GM12878 (cell line): ENCODE measurements at regions not wholly inside any gene's neighbourhood (a gene's known extent, or its start where the extent isn't known, plus 50 kb on each side); places are given as distances from the start of the nearest gene placed in this dataset.

Source experiments
- ATAC-seq: fragments of 200-7000 bp; cut with Tn5 transposase; 3 replicates; pipeline ENCODE4 v1.9.1; 2020; ENCODE audit warnings: mild to moderate bottlenecking, moderate library complexity
- BruUV-seq: library from RNA; stranded (reverse); fragments of 400-500 nt; replicated peaks from 2 replicates; lab custom pipeline; 2021; lab: Mats Ljungman, UMichigan
- CTCF ChIA-PET: fragments of 300-600 bp; sonication (Branson Sonifier 250); formaldehyde crosslinking; extraction: SDS; loops from one replicate; lab custom pipeline; 2021; ENCODE audit warnings: inconsistent platforms; lab: Yijun Ruan, JAX
- POLR2A ChIA-PET: fragments of 350-600 bp; formaldehyde crosslinking; extraction: SDS; loops from one replicate; lab custom pipeline; 2021; ENCODE audit warnings: inconsistent platforms; lab: Charles Lee
- RAD21 ChIA-PET: fragments of 300-600 bp; sonication (Branson Sonifier 250); formaldehyde crosslinking; loops from one replicate; lab custom pipeline; 2023; ENCODE audit warnings: antibody characterized with exemption; ENCODE audit not compliant: unreplicated experiment; lab: Charles Lee
- SMC1A ChIA-PET: fragments of 300-600 bp; sonication (Branson Sonifier 250); formaldehyde crosslinking; loops from one replicate; lab custom pipeline; 2023; ENCODE audit not compliant: unreplicated experiment, uncharacterized antibody; lab: Charles Lee
- DNase-seq: peaks from one replicate; pipeline ENCODE4 v3.0.0-alpha.2; 2011; ENCODE audit warnings: low read depth, low spot score
- FAIRE-seq: peaks from 3 replicates; lab custom pipeline; 2011; peaks lifted over from hg19 to GRCh38; lab: Jason Lieb, UNC
- H2AFZ ChIP-seq: 2 replicates; pipeline ENCODE4 v1.6.0; 2011; ENCODE audit warnings: low read depth, low read length, control low read depth; ENCODE audit not compliant: control insufficient read depth
- H3K27ac ChIP-seq: 2 replicates; pipeline ENCODE4 v1.5.1; 2011; ENCODE audit warnings: control low read depth; ENCODE audit not compliant: control insufficient read depth, insufficient read depth
- H3K27me3 ChIP-seq, 2 experiments: replicated peaks in 1 of 2; 2 replicates each; pipeline versions ENCODE4 v1.6.0 to v1.6.1; 2011; ENCODE audit warnings: low read length in 1 of 2; ENCODE audit not compliant: control insufficient read depth in 2 of 2, insufficient read depth in 2 of 2
- H3K36me3 ChIP-seq, 2 experiments: 2 replicates each; pipeline ENCODE4 v1.5.1; 2011; ENCODE audit warnings: low read length in 1 of 2; ENCODE audit not compliant: control insufficient read depth in 2 of 2, insufficient read depth in 2 of 2
- H3K4me1 ChIP-seq: 2 replicates; pipeline ENCODE4 v1.6.1; 2011; ENCODE audit warnings: mild to moderate bottlenecking, low read length, moderate library complexity, mixed read lengths; ENCODE audit not compliant: control insufficient read depth, insufficient read depth
- H3K4me2 ChIP-seq: 2 replicates; pipeline ENCODE4 v1.6.0; 2011; ENCODE audit warnings: control low read depth; ENCODE audit not compliant: control insufficient read depth, insufficient read depth
- H3K4me3 ChIP-seq: fragments of 200-600 bp; sonication (generic); 2 replicates; pipeline ENCODE4 v1.5.1; 2016
- H3K79me2 ChIP-seq: 2 replicates; pipeline ENCODE4 v1.6.0; 2011; ENCODE audit warnings: low read length; ENCODE audit not compliant: control insufficient read depth, insufficient read depth
- H3K9ac ChIP-seq: 2 replicates; pipeline ENCODE4 v1.8.0; 2011; ENCODE audit warnings: low read length, control low read depth, mixed read lengths; ENCODE audit not compliant: control insufficient read depth, insufficient read depth
- H3K9me3 ChIP-seq: replicated peaks from 3 replicates; pipeline ENCODE4 v1.5.1; 2011; ENCODE audit warnings: mild to moderate bottlenecking, low read length; ENCODE audit not compliant: control insufficient read depth, insufficient read depth
- H4K20me1 ChIP-seq: 2 replicates; pipeline ENCODE4 v1.6.0; 2011; ENCODE audit not compliant: control insufficient read depth, insufficient read depth
- ETV6 ChIP-seq, 2 experiments: fragments of 450-650 bp in 1 of 2; IDR thresholded peaks in 1 of 2; conservative IDR thresholded peaks in 1 of 2; 2 replicates each; pipeline ENCODE4 v1.6.1; 2014; ENCODE audit warnings: antibody characterized with exemption in 1 of 2, borderline replicate concordance in 1 of 2, low read depth in 1 of 2, mild to moderate bottlenecking in 1 of 2, moderate library complexity in 1 of 2
- IKZF2 ChIP-seq, 2 experiments: fragments of 450-650 bp; IDR thresholded peaks; 2 replicates each; pipeline ENCODE4 v1.6.1; 2017; ENCODE audit warnings: mild to moderate bottlenecking in 2 of 2, moderate library complexity in 2 of 2
- NR2C2 ChIP-seq: IDR thresholded peaks from 2 replicates; pipeline ENCODE4 v1.6.1; 2011; ENCODE audit warnings: borderline replicate concordance, low read depth; ENCODE audit not compliant: control insufficient read depth, insufficient read length
- POLR2AphosphoS5 ChIP-seq: IDR thresholded peaks from 2 replicates; pipeline ENCODE4 v1.6.1; 2011; ENCODE audit warnings: mild to moderate bottlenecking, low read length, inconsistent platforms
- RCOR1 ChIP-seq: conservative IDR thresholded peaks from 2 replicates; pipeline ENCODE4 v1.6.1; 2012; ENCODE audit warnings: low read depth, low read length, improper control_type of control experiment
- SMARCA5 ChIP-seq: fragments of 450-650 bp; IDR thresholded peaks from 2 replicates; pipeline ENCODE4 v1.6.1; 2017; ENCODE audit warnings: mild to moderate bottlenecking
- SREBF2 ChIP-seq: IDR thresholded peaks from 2 replicates; pipeline ENCODE4 v1.6.1; 2012; ENCODE audit warnings: mild to moderate bottlenecking, low read length
- SRF ChIP-seq, 2 experiments: IDR thresholded peaks; 2 replicates each; pipeline ENCODE4 v1.6.1; 2011; ENCODE audit warnings: low read depth in 2 of 2, low read length in 2 of 2, mild to moderate bottlenecking in 1 of 2, moderate library complexity in 1 of 2
- TBL1XR1 ChIP-seq: IDR thresholded peaks from 2 replicates; pipeline ENCODE4 v1.6.1; 2012; ENCODE audit warnings: low read depth, low read length, improper control_type of control experiment
- TCF3 ChIP-seq: IDR thresholded peaks from 2 replicates; pipeline ENCODE4 v1.6.1; 2012; ENCODE audit warnings: low read depth, mild to moderate bottlenecking, low read length, borderline replicate concordance; ENCODE audit not compliant: insufficient read depth
- WRNIP1 ChIP-seq: IDR thresholded peaks from 2 replicates; pipeline ENCODE4 v1.6.1; 2011; ENCODE audit warnings: low read depth, low read length, improper control_type of control experiment, borderline replicate concordance
- ZSCAN29 ChIP-seq: fragments of 450-650 bp; IDR thresholded peaks from 2 replicates; pipeline ENCODE4 v1.6.1; 2017; ENCODE audit warnings: mild to moderate bottlenecking, moderate library complexity
- WGBS: methylation state at CpG from one replicate; pipeline ENCODE4 v1.1.6; 2016; ENCODE audit warnings: low lambda C conversion rate; ENCODE audit not compliant: insufficient replicate concordance, insufficient coverage; ENCODE audit errors: missing lambda C conversion rate; 5-methylcytosine and 5-hydroxymethylcytosine counted together
- in situ Hi-C: fragments of 300-500 bp; cut with MboI; formaldehyde crosslinking; loops from 9 replicates; pipeline ENCODE4 v1.14.3; 2018; ENCODE audit warnings: mixed read lengths
- intact Hi-C: fragments of 100-400 bp; cut with micrococcal nuclease; formaldehyde crosslinking; loops from one replicate; pipeline ENCODE4 v1.14.2; 2022; ENCODE audit not compliant: unreplicated experiment
- TF ChIP-seq, protein P1 (sequence below): IDR thresholded peaks from 2 replicates; pipeline ENCODE4 v1.6.1; 2011; ENCODE audit warnings: low read depth, low read length, improper control_type of control experiment, borderline replicate concordance
- TF ChIP-seq, protein P2 (sequence below): fragments of 450-650 bp; IDR thresholded peaks from 2 replicates; pipeline ENCODE4 v1.6.1; 2018; ENCODE audit warnings: mild to moderate bottlenecking, low read depth, moderate library complexity; ENCODE audit not compliant: partially characterized antibody

DNA sequence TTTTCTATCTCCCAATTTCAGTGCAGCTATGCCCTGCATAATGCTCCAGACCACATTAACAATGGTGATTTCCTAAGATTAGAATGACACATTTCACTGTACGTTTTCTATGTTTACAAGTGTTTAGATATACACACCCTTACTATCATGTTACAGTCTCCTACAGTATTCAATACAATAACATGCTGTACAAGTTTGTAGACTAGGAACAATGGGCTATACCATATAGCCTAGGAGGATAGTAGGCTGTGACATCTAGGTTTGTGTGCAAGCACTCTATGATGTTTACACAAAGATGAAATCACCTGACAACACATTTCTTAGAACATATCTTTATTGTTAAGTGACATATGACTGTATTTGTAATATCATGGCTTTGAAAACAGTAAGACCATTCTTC, 1435.6 kb upstream of the NUDT12 start:
- no peak for TF ChIP-seq IKZF2 (IDR thresholded peaks at IDR 0.05)
- TF ChIP-seq WRNIP1: no peak
- no peak overlapping the region for H3K4me3 ChIP-seq
- BruUV-seq: no TSS peak
- intact Hi-C loops: no loop called here
- H3K9me3 ChIP-seq: no peaks in the 10 kb centered on the region
- RAD21 ChIA-PET: no interaction called here
- no peaks in the 10 kb centered on the region for H3K36me3 ChIP-seq
- no peaks in the 10 kb centered on the region for H3K27me3 ChIP-seq
- no peak overlapping the region for H3K9ac ChIP-seq
- POLR2A ChIA-PET: no interaction called here
- FAIRE-seq: no peak
- no peaks in the 10 kb centered on the region for H4K20me1 ChIP-seq
- SMC1A ChIA-PET: no interaction called here
- ATAC-seq: no peak
- no peak for DNase-seq
- WGBS: 5% methylated on average over 1 of the region's 1 CpG
- no peak overlapping the region for H3K4me2 ChIP-seq
- no peak overlapping the region for H3K27ac ChIP-seq
- in situ Hi-C loops: no loop called here
- no peaks in the 10 kb centered on the region for H3K79me2 ChIP-seq
- CTCF ChIA-PET: no interaction called here
- no peaks in the 10 kb centered on the region for H3K4me1 ChIP-seq
- no peak overlapping the region for H2AFZ ChIP-seq

DNA sequence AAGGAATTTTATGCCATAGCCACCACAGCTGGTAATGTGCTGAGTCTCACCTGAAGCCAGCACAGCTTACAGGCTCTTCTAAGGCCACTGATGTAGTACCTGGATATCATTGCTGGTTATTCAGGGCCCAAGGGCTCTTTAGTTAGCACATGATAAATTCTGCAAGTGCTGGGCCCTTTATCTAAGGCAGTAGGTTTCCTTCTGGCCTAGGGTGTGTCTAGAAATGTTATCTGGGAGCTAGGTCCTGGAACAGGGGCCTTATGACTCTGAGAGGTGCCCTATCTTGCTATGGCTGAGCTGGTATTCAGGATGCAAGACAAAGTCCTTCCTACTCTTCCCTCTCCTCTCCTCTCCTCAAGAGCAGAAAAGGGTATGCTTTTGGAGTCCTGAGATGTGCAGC, 1424.5 kb upstream of the NUDT12 start:
- no peaks in the 10 kb centered on the region for H3K36me3 ChIP-seq
- POLR2A ChIA-PET: no interaction called here
- no peak overlapping the region for H3K4me2 ChIP-seq
- H2AFZ ChIP-seq: no peak overlapping the region
- H3K79me2 ChIP-seq: no peaks in the 10 kb centered on the region
- no peaks in the 10 kb centered on the region for H3K9me3 ChIP-seq
- no peak overlapping the region for H3K27ac ChIP-seq
- intact Hi-C loops (no loop called here), in situ Hi-C loops (no loop called here)
- H4K20me1 ChIP-seq: no peaks in the 10 kb centered on the region
- no TSS peak for BruUV-seq
- RAD21 ChIA-PET: no interaction called here
- CTCF ChIA-PET: interaction anchor here (1.0 kb wide), 1 partner anchor 23 kb away, joined by 3 read pairs; no protein-coding TSS in a partner anchor
- H3K9ac ChIP-seq: no peak overlapping the region
- no peak overlapping the region for H3K4me3 ChIP-seq
- SMC1A ChIA-PET: no interaction called here
- ATAC-seq: no peak
- no peak for FAIRE-seq
- H3K4me1 ChIP-seq: no peaks in the 10 kb centered on the region
- no peaks in the 10 kb centered on the region for H3K27me3 ChIP-seq
- DNase-seq: no peak
- no peak for TF ChIP-seq RCOR1
- TF ChIP-seq ETV6 (conservative IDR thresholded peaks at IDR 0.05 in 1 of 2, IDR thresholded peaks at IDR 0.05 in 1 of 2; ENCODE audit: borderline replicate concordance in 1 of 2, low read depth in 1 of 2): no peak
- TF ChIP-seq POLR2AphosphoS5: no peak
- TF ChIP-seq SREBF2: no peak
- TF ChIP-seq SRF (IDR thresholded peaks at IDR 0.05; ENCODE audit: low read depth in 2 of 2, low read length in 2 of 2): no peak
- TF ChIP-seq TCF3: no peak
- TF ChIP-seq, protein P1, sequence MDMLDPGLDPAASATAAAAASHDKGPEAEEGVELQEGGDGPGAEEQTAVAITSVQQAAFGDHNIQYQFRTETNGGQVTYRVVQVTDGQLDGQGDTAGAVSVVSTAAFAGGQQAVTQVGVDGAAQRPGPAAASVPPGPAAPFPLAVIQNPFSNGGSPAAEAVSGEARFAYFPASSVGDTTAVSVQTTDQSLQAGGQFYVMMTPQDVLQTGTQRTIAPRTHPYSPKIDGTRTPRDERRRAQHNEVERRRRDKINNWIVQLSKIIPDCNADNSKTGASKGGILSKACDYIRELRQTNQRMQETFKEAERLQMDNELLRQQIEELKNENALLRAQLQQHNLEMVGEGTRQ: no peak
- no peak for TF ChIP-seq NR2C2
- TF ChIP-seq SMARCA5: no peak
- TF ChIP-seq, protein P2, sequence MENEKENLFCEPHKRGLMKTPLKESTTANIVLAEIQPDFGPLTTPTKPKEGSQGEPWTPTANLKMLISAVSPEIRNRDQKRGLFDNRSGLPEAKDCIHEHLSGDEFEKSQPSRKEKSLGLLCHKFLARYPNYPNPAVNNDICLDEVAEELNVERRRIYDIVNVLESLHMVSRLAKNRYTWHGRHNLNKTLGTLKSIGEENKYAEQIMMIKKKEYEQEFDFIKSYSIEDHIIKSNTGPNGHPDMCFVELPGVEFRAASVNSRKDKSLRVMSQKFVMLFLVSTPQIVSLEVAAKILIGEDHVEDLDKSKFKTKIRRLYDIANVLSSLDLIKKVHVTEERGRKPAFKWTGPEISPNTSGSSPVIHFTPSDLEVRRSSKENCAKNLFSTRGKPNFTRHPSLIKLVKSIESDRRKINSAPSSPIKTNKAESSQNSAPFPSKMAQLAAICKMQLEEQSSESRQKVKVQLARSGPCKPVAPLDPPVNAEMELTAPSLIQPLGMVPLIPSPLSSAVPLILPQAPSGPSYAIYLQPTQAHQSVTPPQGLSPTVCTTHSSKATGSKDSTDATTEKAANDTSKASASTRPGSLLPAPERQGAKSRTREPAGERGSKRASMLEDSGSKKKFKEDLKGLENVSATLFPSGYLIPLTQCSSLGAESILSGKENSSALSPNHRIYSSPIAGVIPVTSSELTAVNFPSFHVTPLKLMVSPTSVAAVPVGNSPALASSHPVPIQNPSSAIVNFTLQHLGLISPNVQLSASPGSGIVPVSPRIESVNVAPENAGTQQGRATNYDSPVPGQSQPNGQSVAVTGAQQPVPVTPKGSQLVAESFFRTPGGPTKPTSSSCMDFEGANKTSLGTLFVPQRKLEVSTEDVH: no peak
- TF ChIP-seq ZSCAN29: no peak
- no peak for TF ChIP-seq TBL1XR1
